ENCODE measurements at regions not wholly inside any gene's neighbourhood (a gene's known extent, or its start where the extent isn't known, plus 50 kb on each side); places are given as distances from the start of the nearest gene placed in this dataset.
A peak's percentile ranks its signal among the peaks of the same experiment; 100 is the strongest.

- H3K27me3 ChIP-seq, result no peaks in the 10 kb centered on the region
- peaks cover 9 to 18% of the 10 kb centered on the region in 2 donors for H3K4me1 ChIP-seq
- TF ChIP-seq, protein P1, sequence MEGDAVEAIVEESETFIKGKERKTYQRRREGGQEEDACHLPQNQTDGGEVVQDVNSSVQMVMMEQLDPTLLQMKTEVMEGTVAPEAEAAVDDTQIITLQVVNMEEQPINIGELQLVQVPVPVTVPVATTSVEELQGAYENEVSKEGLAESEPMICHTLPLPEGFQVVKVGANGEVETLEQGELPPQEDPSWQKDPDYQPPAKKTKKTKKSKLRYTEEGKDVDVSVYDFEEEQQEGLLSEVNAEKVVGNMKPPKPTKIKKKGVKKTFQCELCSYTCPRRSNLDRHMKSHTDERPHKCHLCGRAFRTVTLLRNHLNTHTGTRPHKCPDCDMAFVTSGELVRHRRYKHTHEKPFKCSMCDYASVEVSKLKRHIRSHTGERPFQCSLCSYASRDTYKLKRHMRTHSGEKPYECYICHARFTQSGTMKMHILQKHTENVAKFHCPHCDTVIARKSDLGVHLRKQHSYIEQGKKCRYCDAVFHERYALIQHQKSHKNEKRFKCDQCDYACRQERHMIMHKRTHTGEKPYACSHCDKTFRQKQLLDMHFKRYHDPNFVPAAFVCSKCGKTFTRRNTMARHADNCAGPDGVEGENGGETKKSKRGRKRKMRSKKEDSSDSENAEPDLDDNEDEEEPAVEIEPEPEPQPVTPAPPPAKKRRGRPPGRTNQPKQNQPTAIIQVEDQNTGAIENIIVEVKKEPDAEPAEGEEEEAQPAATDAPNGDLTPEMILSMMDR (IDR thresholded peaks at IDR 0.05), result no peak
- H3K4me3 ChIP-seq, result no peak overlapping the region
- ATAC-seq, result no peak
- DNase-seq, result no peak
- intact Hi-C loops (cut with DNase I), result no loop called here
- H3K36me3 ChIP-seq, result no peaks in the 10 kb centered on the region
- H3K9me3 ChIP-seq, result no peaks in the 10 kb centered on the region
- no peak overlapping the region for H3K27ac ChIP-seq
Measured at GRCh38 chr2:200746301-200746700, 65.4 kb upstream of the BZW1 start.

DNA sequence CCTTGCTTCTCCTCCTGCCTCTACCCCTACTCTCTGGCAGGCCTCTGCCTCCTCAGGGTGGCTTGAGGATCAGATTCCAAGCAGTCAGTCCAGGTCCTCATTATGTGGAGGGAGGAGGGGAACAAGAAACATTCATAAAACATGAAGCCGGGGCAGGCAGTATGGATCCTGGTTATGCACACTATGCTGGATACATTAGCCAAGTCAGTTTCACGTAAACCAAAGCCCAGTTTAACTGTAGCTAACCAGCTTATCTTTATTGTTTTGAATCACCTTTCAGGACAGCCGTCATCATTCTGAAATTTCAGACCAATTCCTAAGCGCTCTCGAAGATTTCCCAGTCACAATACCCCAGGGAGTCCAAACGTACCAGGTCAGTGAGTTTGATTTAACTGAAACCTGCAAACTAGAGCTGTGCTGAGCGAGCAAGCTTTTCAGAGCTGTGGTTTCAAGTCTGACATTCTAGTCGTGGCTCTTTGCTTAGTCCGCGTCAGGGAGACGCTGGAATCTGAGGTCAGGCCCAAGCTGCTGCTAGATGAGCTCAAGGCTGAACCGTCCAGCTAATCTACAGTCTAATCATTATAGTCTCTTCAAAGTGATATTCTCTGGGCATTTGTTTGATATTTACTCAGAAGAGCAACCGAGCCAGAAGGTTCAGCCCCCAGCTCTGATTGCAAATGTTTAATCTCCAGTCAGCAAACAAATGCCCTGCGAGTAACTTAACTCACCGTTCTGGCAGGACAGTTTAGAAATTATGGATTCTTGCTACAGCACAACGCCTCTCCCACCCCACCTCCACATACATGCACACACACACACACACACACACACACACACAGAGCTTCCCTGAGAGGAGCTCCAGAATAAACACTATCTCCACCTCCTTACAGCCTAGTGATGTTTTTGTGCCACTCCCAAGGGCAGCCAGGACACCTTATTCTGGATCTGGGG lies 63.8 kb upstream of the BZW1 start:
- no peak overlapping the region for H3K4me3 ChIP-seq
- ATAC-seq (peak; percentile 54), DNase-seq (no peak)
- H3K36me3 ChIP-seq, result no peaks in the 10 kb centered on the region
- intact Hi-C loops (cut with DNase I), result no loop called here
- TF ChIP-seq, protein P1 (IDR thresholded peaks at IDR 0.05), result no peak
- peaks cover 0 to 4% of the 10 kb centered on the region in 2 donors for H3K4me1 ChIP-seq
- peak overlapping the region in 1 of 2 donors; percentile 27 for H3K27ac ChIP-seq
- H3K27me3 ChIP-seq, result no peaks in the 10 kb centered on the region
- H3K9me3 ChIP-seq, result no peaks in the 10 kb centered on the region

- Histone ChIP-seq H3K4me1 (peaks cover 0 to 4% of the 10 kb centered on the region in 2 donors), H3K4me3 (no peak overlapping the region), H3K9me3 (no peaks in the 10 kb centered on the region), H3K27ac (no peak overlapping the region), H3K36me3 (no peaks in the 10 kb centered on the region), H3K27me3 (no peaks in the 10 kb centered on the region)
- intact Hi-C loops (cut with DNase I), result no loop called here
- ATAC-seq (no peak), DNase-seq (no peak)
- TF ChIP-seq, protein P1 (IDR thresholded peaks at IDR 0.05), result no peak
Measured at GRCh38 chr2:200748779-200749178, 62.9 kb upstream of the BZW1 start.

DNA sequence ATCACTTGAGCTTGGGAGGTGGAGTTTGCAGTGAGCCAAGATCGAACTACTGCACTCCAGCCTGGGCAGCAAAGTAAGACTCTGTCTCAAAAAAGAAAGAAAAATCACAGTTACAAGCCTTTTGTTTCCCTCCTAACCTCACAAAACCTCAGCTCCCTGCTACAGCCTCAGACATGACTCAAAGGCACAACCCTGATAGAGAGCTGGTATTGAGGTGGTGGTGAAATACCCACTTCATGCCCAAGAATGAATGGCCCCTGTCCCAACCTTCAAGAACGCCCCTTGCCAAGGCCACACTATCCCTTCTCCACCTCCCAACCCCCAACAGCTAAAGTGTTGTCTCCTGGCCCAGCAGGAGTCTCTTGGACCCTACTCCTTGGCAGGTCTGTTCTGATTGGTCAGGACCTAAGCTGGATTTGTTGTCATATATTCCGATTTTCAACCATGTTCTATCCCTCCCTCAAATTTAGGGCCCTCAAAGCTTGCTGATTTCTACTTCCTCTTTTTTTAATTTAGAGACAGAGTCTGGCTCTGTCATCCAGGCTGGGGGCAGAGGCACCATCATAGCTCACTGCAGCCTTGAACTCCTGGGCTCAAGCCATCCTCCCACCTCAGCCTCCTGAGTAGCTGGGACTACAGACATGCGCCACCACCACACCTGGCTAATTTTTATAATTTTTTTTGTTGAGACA lies 61.9 kb upstream of the BZW1 start:
- Histone ChIP-seq H3K27me3 (no peaks in the 10 kb centered on the region), H3K9me3 (no peaks in the 10 kb centered on the region), H3K27ac (no peak overlapping the region), H3K4me3 (no peak overlapping the region), H3K4me1 (peaks cover 0 to 4% of the 10 kb centered on the region in 2 donors), H3K36me3 (no peaks in the 10 kb centered on the region)
- no peak for ATAC-seq
- intact Hi-C loops (cut with DNase I), result no loop called here
- DNase-seq, result no peak
- TF ChIP-seq, protein P1 (IDR thresholded peaks at IDR 0.05), result no peak

DNA sequence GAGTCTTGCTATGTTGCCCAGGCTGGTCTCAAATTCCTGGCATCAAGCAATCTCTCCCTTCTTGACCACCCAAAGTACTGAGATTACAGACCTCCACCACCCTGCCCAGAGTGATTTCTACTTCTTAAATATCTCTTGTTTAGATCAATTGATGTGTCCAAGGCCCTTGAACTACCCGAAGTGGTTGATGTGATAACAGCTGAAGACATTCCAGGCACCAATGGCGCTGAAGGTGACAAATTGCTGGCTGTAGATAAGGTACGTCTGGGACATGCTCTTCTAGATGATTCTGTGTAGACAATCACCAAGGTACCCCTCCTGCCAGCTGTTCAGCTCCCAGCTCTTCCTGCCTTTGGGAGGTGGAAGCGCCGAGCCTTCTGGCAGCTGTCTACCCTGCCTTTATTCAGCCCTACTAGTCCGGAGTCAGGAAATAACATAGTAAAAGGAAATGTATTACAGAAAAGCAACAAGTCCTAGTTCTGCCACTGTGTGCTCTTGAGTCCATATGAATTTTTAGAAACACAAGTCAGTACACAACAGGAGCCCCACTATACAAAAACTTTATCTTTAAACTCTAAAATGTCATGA lies 61.3 kb upstream of the BZW1 start:
- DNase-seq (no peak), ATAC-seq (no peak)
- Histone ChIP-seq H3K36me3 (no peaks in the 10 kb centered on the region), H3K9me3 (no peaks in the 10 kb centered on the region), H3K27ac (no peak overlapping the region), H3K4me3 (no peak overlapping the region), H3K27me3 (no peaks in the 10 kb centered on the region), H3K4me1 (peaks cover 0 to 4% of the 10 kb centered on the region in 2 donors)
- intact Hi-C loops (cut with DNase I), result no loop called here
- TF ChIP-seq, protein P1 (IDR thresholded peaks at IDR 0.05), result no peak

Data from left lung (tissue), 4 donors.